ENCODE measurements at regions not wholly inside any gene's neighbourhood (a gene's known extent, or its start where the extent isn't known, plus 50 kb on each side); places are given as distances from the start of the nearest gene placed in this dataset.

DNA sequence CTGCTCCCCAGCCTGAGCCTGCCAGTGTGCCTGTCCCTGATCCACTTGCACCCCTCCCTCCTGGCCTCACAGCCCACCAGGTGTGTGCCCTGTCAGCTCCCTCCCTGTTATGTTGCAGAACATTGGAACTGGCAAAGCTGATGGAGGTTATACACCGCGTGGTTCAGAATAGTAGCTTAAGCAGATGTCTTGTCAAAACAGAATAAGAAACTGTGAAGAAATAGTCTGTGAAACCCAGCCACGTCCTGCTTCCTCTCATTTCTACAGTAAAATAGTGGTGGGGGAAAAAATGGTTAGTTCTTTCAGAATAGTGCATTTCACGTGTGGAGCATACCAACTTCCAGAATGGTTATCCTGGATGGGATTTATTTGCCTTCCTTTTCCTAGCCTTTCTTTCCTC lies 161.2 kb upstream of the NAV2 start:
- TF ChIP-seq POLR2AphosphoS5 (IDR thresholded peaks at IDR 0.05; ENCODE audit: low read depth, low read length), result no peak
- TF ChIP-seq SIN3A (IDR thresholded peaks at IDR 0.05; ENCODE audit: borderline replicate concordance, insufficient read depth, low read length), result no peak
- TF ChIP-seq TAF1 (IDR thresholded peaks at IDR 0.05; ENCODE audit: borderline replicate concordance, insufficient read depth, low read length), result no peak
- TF ChIP-seq, protein P1, sequence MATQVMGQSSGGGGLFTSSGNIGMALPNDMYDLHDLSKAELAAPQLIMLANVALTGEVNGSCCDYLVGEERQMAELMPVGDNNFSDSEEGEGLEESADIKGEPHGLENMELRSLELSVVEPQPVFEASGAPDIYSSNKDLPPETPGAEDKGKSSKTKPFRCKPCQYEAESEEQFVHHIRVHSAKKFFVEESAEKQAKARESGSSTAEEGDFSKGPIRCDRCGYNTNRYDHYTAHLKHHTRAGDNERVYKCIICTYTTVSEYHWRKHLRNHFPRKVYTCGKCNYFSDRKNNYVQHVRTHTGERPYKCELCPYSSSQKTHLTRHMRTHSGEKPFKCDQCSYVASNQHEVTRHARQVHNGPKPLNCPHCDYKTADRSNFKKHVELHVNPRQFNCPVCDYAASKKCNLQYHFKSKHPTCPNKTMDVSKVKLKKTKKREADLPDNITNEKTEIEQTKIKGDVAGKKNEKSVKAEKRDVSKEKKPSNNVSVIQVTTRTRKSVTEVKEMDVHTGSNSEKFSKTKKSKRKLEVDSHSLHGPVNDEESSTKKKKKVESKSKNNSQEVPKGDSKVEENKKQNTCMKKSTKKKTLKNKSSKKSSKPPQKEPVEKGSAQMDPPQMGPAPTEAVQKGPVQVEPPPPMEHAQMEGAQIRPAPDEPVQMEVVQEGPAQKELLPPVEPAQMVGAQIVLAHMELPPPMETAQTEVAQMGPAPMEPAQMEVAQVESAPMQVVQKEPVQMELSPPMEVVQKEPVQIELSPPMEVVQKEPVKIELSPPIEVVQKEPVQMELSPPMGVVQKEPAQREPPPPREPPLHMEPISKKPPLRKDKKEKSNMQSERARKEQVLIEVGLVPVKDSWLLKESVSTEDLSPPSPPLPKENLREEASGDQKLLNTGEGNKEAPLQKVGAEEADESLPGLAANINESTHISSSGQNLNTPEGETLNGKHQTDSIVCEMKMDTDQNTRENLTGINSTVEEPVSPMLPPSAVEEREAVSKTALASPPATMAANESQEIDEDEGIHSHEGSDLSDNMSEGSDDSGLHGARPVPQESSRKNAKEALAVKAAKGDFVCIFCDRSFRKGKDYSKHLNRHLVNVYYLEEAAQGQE (IDR thresholded peaks at IDR 0.05; ENCODE audit: insufficient read depth in 1 of 2, low read depth in 2 of 2, low read length in 2 of 2), result no peak
- no peak for TF ChIP-seq FOXP2 (optimal IDR thresholded peaks at IDR 0.05; ENCODE audit: borderline replicate concordance, extremely low read depth, extremely low read length, insufficient read depth)

Measured in PFSK-1 (cell line).